NCI-H1436 treated with DMSO at 0.1 percent for 48 hours (cell line): ENCODE measurements at regions not wholly inside any gene's neighbourhood (a gene's known extent, or its start where the extent isn't known, plus 50 kb on each side); places are given as distances from the start of the nearest gene placed in this dataset.

Source experiments
- DNase-seq: peaks from one replicate; lab custom pipeline; 2025; lab: John Stamatoyannopoulos, UW

GRCh38 chr5:41670854-41671479 is 160.6 kb upstream of the PLCXD3 start:
- no peak for DNase-seq

- no peak for DNase-seq
Measured at GRCh38 chr5:41670216-41670615, 159.8 kb upstream of the PLCXD3 start.

- DNase-seq, result no peak
Measured at GRCh38 chr5:41661254-41661653, 150.9 kb upstream of the PLCXD3 start.

- DNase-seq, result no peak
Measured at GRCh38 chr5:41656597-41656996, 146.2 kb upstream of the PLCXD3 start.

GRCh38 chr5:41650131-41650530 is 139.7 kb upstream of the PLCXD3 start:
- DNase-seq, result no peak

- DNase-seq, result no peak
Measured at GRCh38 chr5:41649659-41650058, 139.3 kb upstream of the PLCXD3 start.

- no peak for DNase-seq
Measured at GRCh38 chr5:41648996-41649395, 138.6 kb upstream of the PLCXD3 start.

GRCh38 chr5:41641621-41642020 is 131.2 kb upstream of the PLCXD3 start:
- DNase-seq, result no peak

GRCh38 chr5:41638685-41639084 is 128.3 kb upstream of the PLCXD3 start:
- DNase-seq, result no peak

GRCh38 chr5:41637869-41638268 is 127.5 kb upstream of the PLCXD3 start:
- DNase-seq, result no peak

- DNase-seq, result no peak
Measured at GRCh38 chr5:41637424-41637823, 127.0 kb upstream of the PLCXD3 start.

GRCh38 chr5:41636605-41637004 is 126.2 kb upstream of the PLCXD3 start:
- DNase-seq, result peak; percentile 24

GRCh38 chr5:41629897-41630296 is 119.5 kb upstream of the PLCXD3 start:
- DNase-seq, result no peak

GRCh38 chr5:41625571-41625970 is 115.2 kb upstream of the PLCXD3 start:
- DNase-seq, result no peak

- DNase-seq, result no peak
Measured at GRCh38 chr5:41621420-41621819, 111.0 kb upstream of the PLCXD3 start.

GRCh38 chr5:41617843-41618515 is 107.6 kb upstream of the PLCXD3 start:
- no peak for DNase-seq

- DNase-seq, result no peak
Measured at GRCh38 chr5:41610386-41610785, 100.0 kb upstream of the PLCXD3 start.

GRCh38 chr5:41600731-41601130 is 90.3 kb upstream of the PLCXD3 start:
- DNase-seq, result no peak

GRCh38 chr5:41598011-41598410 is 87.6 kb upstream of the PLCXD3 start:
- DNase-seq, result no peak

GRCh38 chr5:41587668-41588067 is 77.3 kb upstream of the PLCXD3 start:
- DNase-seq, result no peak

GRCh38 chr5:41575110-41575779 is 64.8 kb upstream of the PLCXD3 start:
- no peak for DNase-seq

GRCh38 chr5:41574391-41574790 is 64.0 kb upstream of the PLCXD3 start:
- no peak for DNase-seq
